Esophagus (tissue), 2 donors: ENCODE measurements at regions not wholly inside any gene's neighbourhood (a gene's known extent, or its start where the extent isn't known, plus 50 kb on each side); places are given as distances from the start of the nearest gene placed in this dataset.
"Not testable (repeated sequence)": the region's sequence is repeated elsewhere in the genome, so short reads cannot be mapped to it uniquely, and the experiment has no call there.

Experiments
- H3K27ac ChIP-seq, 2 donors: one replicate each; pipeline ENCODE4 v1.5.1; 2013; ENCODE audit warnings: low read depth in 2 of 2, mild to moderate bottlenecking in 2 of 2, inconsistent platforms in 1 of 2, low read length in 1 of 2, moderate library complexity in 1 of 2
- H3K27me3 ChIP-seq, 2 donors: one replicate each; pipeline ENCODE4 v1.6.1; 2013; ENCODE audit warnings: low read length in 2 of 2, control low read depth in 1 of 2, mild to moderate bottlenecking in 1 of 2; ENCODE audit not compliant: insufficient read depth in 2 of 2, control insufficient read depth in 1 of 2
- H3K36me3 ChIP-seq, 2 donors: one replicate each; pipeline ENCODE4 v1.6.1; 2013; ENCODE audit warnings: low read length in 1 of 2; ENCODE audit not compliant: control insufficient read depth in 2 of 2, insufficient read depth in 2 of 2
- H3K4me1 ChIP-seq, 2 donors: one replicate each; pipeline ENCODE4 v1.6.1; 2013; ENCODE audit warnings: low read length in 1 of 2; ENCODE audit not compliant: control insufficient read depth in 2 of 2, insufficient read depth in 2 of 2
- H3K4me3 ChIP-seq, 2 donors: one replicate each; pipeline ENCODE4 v1.5.1; 2013; ENCODE audit warnings: low read length in 2 of 2, mild to moderate bottlenecking in 2 of 2, low read depth in 1 of 2, moderate library complexity in 1 of 2
- H3K9me3 ChIP-seq, 2 donors: one replicate each; pipeline ENCODE4 v1.6.1; 2013; ENCODE audit warnings: mild to moderate bottlenecking in 2 of 2, low read depth in 1 of 2, low read length in 1 of 2, moderate library complexity in 1 of 2; ENCODE audit not compliant: control insufficient read depth in 2 of 2, insufficient read depth in 1 of 2
- WGBS, 2 donors: extraction: QIAGEN DNeasy Blood & Tissue Kit; methylation state at CpG; one replicate each; pipeline ENCODE4 v1.1.7; 2013; 5-methylcytosine and 5-hydroxymethylcytosine counted together
- donor health status: healthy with polysubstance abuse.
- donor health status: Bipolar disorder and iron deficiency.

DNA sequence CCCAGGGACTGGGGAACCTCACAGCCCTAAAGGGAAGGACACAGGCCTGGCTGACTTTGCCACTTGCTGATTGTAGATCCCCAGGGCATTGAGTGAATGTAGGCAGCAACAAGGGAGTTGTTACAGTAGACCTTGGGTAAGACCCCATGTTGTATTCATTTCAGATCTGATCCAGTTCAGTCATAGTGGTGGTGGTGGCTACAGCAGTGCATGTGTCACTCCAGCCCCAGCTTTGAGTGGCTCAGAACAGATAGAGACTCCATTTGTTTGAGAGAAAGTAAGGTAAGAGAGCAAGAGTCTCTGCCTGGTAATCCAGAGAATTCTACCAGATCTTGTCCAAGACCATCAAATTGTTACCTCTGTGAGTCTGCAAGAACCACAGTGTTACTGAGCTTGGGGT, 278.7 kb upstream of the SATB1 start:
- Histone ChIP-seq H3K36me3 (no peaks in the 10 kb centered on the region), H3K9me3 (peaks cover 0 to 3% of the 10 kb centered on the region in 2 donors), H3K4me3 (no peak overlapping the region), H3K27me3 (no peaks in the 10 kb centered on the region), H3K27ac (no peak overlapping the region), H3K4me1 (no peaks in the 10 kb centered on the region)

DNA sequence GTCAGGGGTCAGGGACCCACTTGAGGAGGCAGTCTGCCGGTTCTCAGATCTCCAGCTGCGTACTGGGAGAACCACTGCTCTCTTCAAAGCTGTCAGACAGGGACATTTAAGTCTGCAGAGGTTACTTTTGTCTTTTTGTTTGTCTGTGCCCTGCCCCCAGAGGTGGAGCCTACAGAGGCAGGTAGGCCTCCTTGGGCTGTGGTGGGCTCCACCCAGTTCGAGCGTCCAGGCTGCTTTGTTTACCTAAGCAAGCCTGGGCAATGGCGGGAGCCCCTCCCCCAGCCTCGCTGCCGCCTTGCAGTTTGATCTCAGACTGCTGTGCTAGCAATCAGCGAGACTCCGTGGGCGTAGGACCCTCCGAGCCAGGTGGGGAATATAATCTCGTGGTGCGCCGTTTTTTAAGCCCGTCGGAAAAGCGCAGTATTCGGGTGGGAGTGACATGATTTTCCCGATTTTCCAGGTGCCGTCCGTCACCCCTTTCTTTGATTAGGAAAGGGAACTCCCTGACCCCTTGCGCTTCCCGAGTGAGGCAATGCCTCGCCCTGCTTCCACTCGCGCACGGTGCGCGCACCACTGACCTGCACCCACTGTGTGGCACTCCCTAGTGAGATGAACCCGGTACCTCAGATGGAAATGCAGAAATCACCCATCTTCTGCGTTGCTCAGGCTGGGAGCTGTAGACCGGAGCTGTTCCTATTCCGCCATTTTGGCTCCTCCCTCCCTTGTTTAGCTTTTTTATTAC, 268.6 kb upstream of the SATB1 start:
- 83 to 88% methylated on average over 29 to 33 of the region's 33 CpGs for WGBS, 2 donors
- not testable (repeated sequence) for H3K4me1 ChIP-seq, H3K27me3 ChIP-seq, H3K9me3 ChIP-seq, H3K4me3 ChIP-seq, H3K27ac ChIP-seq, H3K36me3 ChIP-seq

DNA sequence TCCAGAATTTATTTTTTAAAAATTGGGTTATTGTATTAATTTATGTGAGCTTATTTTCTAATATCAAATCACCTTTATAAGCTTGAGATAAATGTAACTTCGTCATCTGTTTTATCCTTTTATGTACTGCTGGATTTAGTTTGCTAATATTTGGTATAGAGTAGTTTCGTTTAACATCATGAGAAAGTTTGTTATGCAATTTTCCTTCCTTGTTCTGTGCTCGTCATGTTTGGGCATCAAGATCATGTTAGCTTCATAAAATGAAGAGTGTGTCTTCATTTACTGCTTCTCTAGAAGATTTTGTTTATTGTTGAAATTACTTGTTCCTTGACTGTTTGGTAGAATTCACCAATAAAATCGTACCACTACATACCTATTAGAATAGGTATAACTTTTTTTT, 262.1 kb upstream of the SATB1 start:
- H3K9me3 ChIP-seq = no peaks in the 10 kb centered on the region
- 39 to 47% methylated on average over 4 of the region's 4 CpGs for WGBS, 2 donors
- no peaks in the 10 kb centered on the region for H3K27me3 ChIP-seq
- no peaks in the 10 kb centered on the region for H3K36me3 ChIP-seq
- H3K27ac ChIP-seq = no peak overlapping the region
- H3K4me1 ChIP-seq = no peaks in the 10 kb centered on the region
- no peak overlapping the region for H3K4me3 ChIP-seq

DNA sequence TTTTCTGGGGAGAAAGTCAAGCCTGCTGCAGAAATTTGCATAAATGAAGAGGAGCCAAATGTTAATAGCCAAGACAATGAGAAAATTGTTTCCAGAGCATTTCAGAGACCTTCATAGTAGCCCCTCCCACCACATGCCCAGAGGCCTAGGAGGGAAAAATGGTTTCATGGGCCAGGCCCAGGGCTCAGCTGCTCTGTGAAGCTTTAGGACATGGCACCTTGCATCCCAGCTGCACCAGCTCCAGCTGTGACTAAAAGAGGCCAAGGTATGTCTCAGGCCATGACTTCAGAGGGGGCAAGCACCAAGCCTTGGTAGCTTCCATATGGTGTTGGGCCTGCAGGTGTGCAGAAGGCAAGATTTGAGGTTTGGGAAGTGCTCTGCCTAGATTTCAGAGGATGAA, 258.8 kb upstream of the SATB1 start:
- Histone ChIP-seq H3K4me1 (no peaks in the 10 kb centered on the region), H3K27me3 (no peaks in the 10 kb centered on the region), H3K36me3 (no peaks in the 10 kb centered on the region), H3K9me3 (no peaks in the 10 kb centered on the region), H3K27ac (no peak overlapping the region), H3K4me3 (no peak overlapping the region)

DNA sequence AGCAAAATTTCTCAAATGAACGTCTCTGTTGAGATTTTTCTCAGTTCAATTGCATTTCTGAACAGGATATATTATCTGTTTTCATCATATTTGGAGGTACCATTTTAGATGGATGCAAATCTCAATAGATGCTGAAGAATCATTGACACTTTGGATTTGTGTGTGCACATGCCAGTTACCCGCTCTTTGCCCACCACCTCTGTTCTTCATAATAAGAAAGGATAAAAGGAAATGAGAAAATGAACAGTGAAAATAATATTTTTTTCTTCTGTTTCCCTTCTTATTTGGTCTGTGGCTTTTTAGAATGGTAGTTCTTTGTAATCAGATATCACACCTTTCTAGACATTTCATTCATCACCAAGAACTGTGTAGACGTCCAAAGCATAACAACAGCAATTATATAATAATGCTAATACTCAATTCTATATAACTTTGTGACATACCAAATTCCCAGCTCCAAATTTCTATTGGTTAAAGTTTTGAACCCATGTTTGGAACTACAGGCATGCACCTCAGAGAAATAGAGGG, 256.7 kb upstream of the SATB1 start:
- Histone ChIP-seq H3K4me3 (no peak overlapping the region), H3K27ac (no peak overlapping the region), H3K9me3 (no peaks in the 10 kb centered on the region), H3K36me3 (no peaks in the 10 kb centered on the region), H3K4me1 (no peaks in the 10 kb centered on the region), H3K27me3 (no peaks in the 10 kb centered on the region)
- WGBS, 2 donors = 59 to 63% methylated on average over 3 of the region's 3 CpGs

DNA sequence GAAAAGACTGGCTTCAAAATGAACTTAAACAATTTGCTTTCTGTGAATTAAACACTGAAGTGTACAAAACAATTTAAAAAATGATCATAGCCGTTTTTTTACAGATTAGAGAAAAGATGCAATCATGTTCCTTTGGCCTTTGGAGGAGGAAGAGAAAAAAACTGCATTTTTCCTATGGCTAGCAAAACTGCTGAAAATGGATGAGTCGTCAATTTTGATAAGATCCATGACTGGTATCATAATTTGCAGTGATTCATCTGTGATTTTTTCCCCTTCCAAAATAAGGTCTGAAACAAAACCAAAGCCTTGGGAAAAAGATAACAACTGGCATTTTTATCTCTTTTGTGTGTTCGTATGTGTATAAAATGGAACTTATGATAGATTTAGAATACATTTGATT, 255.6 kb upstream of the SATB1 start:
- no peaks in the 10 kb centered on the region for H3K36me3 ChIP-seq
- H3K27ac ChIP-seq = no peak overlapping the region
- 55 to 57% methylated on average over 3 of the region's 3 CpGs for WGBS, 2 donors
- no peaks in the 10 kb centered on the region for H3K4me1 ChIP-seq
- no peaks in the 10 kb centered on the region for H3K9me3 ChIP-seq
- no peaks in the 10 kb centered on the region for H3K27me3 ChIP-seq
- H3K4me3 ChIP-seq = no peak overlapping the region

DNA sequence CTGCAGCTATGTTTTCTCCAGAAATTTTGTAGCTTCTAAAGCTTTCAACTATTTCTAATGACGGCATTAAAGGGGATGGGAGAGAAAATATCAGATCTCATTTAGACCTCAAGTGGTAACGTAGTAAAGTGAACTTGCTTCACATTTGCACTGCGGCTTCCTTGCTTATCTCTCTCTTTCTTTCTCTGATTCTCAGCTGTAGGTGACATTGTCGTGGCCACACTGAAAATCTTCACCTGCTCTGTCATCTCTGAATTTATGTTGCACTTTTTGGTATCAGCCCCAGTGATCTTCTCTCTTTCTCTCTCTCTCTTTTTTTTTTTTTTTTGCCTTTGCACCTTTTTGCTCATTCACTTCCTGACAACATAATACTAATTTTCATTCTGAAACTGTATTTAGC, 254.1 kb upstream of the SATB1 start:
- no peaks in the 10 kb centered on the region for H3K36me3 ChIP-seq
- H3K4me3 ChIP-seq = no peak overlapping the region
- WGBS, 2 donors = 54 to 68% methylated on average over 4 of the region's 4 CpGs
- no peaks in the 10 kb centered on the region for H3K9me3 ChIP-seq
- no peaks in the 10 kb centered on the region for H3K27me3 ChIP-seq
- H3K27ac ChIP-seq = no peak overlapping the region
- no peaks in the 10 kb centered on the region for H3K4me1 ChIP-seq

DNA sequence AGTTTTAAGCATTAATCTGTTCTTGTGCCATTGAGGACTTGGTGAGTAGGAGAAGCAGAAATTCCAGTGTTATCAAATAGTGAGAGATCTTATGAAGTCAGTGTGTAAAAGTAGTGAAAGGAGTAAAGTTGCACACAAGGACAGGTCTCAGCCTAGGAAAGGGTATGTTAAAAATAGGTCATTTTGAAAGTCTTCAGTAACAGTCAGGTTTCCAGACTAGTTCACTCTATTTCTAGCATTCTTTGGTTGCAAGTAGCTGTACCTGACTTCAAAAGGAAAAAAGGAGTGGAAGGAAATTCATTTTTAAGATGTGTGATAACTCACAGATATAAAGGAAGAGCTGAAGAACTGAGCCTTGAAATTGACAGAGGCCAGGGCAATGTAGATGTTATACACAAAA, 250.1 kb upstream of the SATB1 start:
- no peak overlapping the region for H3K27ac ChIP-seq
- no peaks in the 10 kb centered on the region for H3K36me3 ChIP-seq
- H3K27me3 ChIP-seq = no peaks in the 10 kb centered on the region
- H3K4me1 ChIP-seq = no peaks in the 10 kb centered on the region
- H3K4me3 ChIP-seq = no peak overlapping the region
- H3K9me3 ChIP-seq = no peaks in the 10 kb centered on the region

DNA sequence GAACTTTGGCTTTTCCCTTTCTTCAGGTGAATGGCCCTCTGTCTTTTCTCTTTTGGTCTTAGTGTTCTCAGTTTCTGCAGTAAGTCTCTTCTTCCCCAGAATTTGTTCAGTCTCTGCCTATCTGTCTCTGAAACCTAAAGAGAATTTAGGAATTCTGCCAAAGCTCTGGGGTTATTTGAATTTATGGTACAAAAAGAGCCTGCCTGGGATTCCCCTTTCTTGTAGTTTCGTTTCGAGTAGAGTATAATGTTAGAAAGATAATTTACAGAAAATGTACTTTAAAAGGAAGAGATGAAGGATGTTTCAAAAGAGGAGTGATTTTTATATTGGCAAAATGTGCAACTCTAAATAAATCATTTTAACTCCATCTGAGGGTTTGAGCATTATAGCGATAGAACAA, 247.4 kb upstream of the SATB1 start:
- no peaks in the 10 kb centered on the region for H3K4me1 ChIP-seq

DNA sequence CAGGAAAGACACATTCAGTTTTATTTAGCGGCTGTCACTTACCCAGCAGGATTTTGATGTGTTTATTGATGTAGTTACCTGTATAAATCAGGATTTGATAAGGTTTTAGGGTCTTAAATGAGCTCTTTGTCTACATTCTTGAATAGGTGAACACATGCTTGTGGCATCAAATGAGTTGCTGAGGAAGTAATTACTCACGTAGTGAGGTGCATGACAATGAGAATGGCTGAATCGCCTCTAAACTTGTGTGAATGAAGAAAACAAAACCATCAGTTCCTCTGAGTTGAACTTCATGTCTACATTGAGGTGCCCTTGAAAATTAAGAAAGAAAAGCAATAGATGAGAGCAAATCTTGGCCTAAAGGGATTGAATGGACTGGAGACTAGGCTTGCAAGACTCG, 245.6 kb upstream of the SATB1 start:
- WGBS, 2 donors = 83 to 87% methylated on average over 4 of the region's 4 CpGs
- no peaks in the 10 kb centered on the region for H3K36me3 ChIP-seq
- no peaks in the 10 kb centered on the region for H3K27me3 ChIP-seq
- H3K27ac ChIP-seq = no peak overlapping the region
- no peak overlapping the region for H3K4me3 ChIP-seq
- no peaks in the 10 kb centered on the region for H3K4me1 ChIP-seq
- H3K9me3 ChIP-seq = no peaks in the 10 kb centered on the region

More for the DNA sequence above, 247.4 kb upstream of the SATB1 start:
- Histone ChIP-seq H3K27ac (no peak overlapping the region), H3K36me3 (no peaks in the 10 kb centered on the region), H3K9me3 (no peaks in the 10 kb centered on the region), H3K4me3 (no peak overlapping the region), H3K27me3 (no peaks in the 10 kb centered on the region)
- WGBS, 2 donors = 46 to 47% methylated on average over 3 of the region's 3 CpGs
